Transverse colon (tissue), 4 donors: ENCODE measurements at regions not wholly inside any gene's neighbourhood (a gene's known extent, or its start where the extent isn't known, plus 50 kb on each side); places are given as distances from the start of the nearest gene placed in this dataset.

Experiments used
- DNase-seq: peaks from one replicate; pipeline ENCODE4 v3.0.0-alpha.2; 2019
- H3K27ac ChIP-seq, 4 donors: fragments of 200-600 bp; sonication (generic); 2 replicates each; pipeline ENCODE4 v1.5.1; 2016 to 2018; ENCODE audit warnings: inconsistent platforms in 4 of 4
- H3K27me3 ChIP-seq: fragments of 200-600 bp; sonication (generic); 2 replicates; pipeline ENCODE4 v1.5.1; 2017; ENCODE audit warnings: inconsistent platforms
- H3K36me3 ChIP-seq, 4 donors: fragments of 200-600 bp; sonication (generic); 2 replicates each; pipeline ENCODE4 v1.5.1; 2017 to 2019; ENCODE audit warnings: inconsistent platforms in 4 of 4
- H3K4me1 ChIP-seq, 4 donors: fragments of 200-600 bp; sonication (generic); 2 replicates each; pipeline ENCODE4 v1.5.1; 2017 to 2020; ENCODE audit warnings: inconsistent platforms in 4 of 4
- H3K4me3 ChIP-seq, 4 donors: fragments of 200-600 bp; sonication (generic); 1 replicate in 1 of 4; 2 replicates in 3 of 4; pipeline versions ENCODE4 v1.5.1 to v1.6.1; 2017 to 2019; ENCODE audit warnings: inconsistent platforms in 4 of 4
- H3K9me3 ChIP-seq, 2 donors: fragments of 200-600 bp; sonication (generic); 2 replicates each; pipeline ENCODE4 v1.5.1; 2017 to 2019; ENCODE audit warnings: inconsistent platforms in 2 of 2
- EP300 ChIP-seq: sonication (generic); formaldehyde crosslinking; IDR thresholded peaks from one replicate; pipeline ENCODE4 v1.6.1; 2017; ENCODE audit warnings: antibody characterized with exemption, low read depth
- POLR2A ChIP-seq: fragments of 450-650 bp; IDR thresholded peaks from one replicate; pipeline ENCODE4 v1.6.1; 2016; ENCODE audit warnings: antibody characterized with exemption, mild to moderate bottlenecking, moderate library complexity
- POLR2AphosphoS5 ChIP-seq, 3 donors: sonication (generic); formaldehyde crosslinking; IDR thresholded peaks; one replicate each; pipeline ENCODE4 v1.6.1; 2016; ENCODE audit warnings: antibody characterized with exemption in 3 of 3
- WGBS, 2 donors: methylation state at CpG; one replicate each; pipeline ENCODE4 v1.1.5; 2018; ENCODE audit warnings: low coverage in 1 of 2; 5-methylcytosine and 5-hydroxymethylcytosine counted together
- in situ Hi-C, 4 donors: fragments of 200-750 bp; cut with MboI; loops; one replicate each; pipeline versions ENCODE4 v1.15.0 to v1.15.1; 2017; ENCODE audit warnings: low sequenced_read_pairs in 3 of 4, low pct_ligation_motif_present in 1 of 4, low pct_unique_long_range_greater_than_20kb in 1 of 4
- intact Hi-C: fragments of 100-400 bp; cut with DNase I; formaldehyde crosslinking; loops from one replicate; pipeline ENCODE4 v1.15.1; 2023; ENCODE audit warnings: low total_unique reads
- TF ChIP-seq, protein P1 (sequence below), 5 experiments: fragments of 200-600 bp in 3 of 5; fragments of 450-650 bp in 2 of 5; sonication (generic) in 3 of 5; IDR thresholded peaks; 1 replicate in 2 of 5; 2 replicates in 3 of 5; pipeline ENCODE4 v1.5.1; 2016 to 2017; ENCODE audit warnings: antibody characterized with exemption in 5 of 5, inconsistent platforms in 3 of 5, mild to moderate bottlenecking in 2 of 5, moderate library complexity in 1 of 5

DNA sequence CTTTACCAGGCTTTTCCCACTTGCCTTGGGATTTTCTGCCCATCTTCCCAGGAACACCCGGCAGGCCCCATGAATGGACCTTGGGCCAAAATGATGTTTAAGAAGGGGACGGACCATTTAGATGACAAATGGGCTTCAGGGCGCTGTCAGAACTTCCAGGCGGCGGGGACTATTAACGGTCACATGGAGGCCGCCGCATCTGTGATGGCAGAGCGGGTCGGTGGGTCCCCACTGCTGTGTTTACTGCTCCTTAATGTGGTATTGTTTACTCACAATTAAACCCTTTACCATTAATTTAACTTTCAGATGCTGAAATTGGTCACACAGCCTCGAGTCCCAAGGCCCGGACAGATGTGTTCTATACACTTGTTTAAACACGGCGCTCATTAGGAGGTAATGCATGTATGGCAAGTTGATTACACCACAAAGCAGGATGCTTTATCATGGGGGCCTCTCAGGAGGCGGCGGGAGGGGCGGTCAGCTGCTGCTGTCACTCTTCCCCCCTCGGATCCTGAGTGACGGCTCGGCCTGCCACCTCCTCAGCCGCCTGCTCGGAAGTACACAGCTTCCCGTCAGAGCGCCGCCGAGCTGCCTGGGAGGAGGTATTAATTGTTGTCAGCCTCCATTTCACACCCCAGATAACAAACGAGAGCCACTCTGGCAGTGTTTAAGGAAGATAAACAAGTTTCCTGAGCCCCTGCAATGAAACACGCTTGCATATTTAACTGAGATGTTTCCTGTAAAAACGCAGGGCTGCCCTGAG is 83.9 kb upstream of the IRX3 start:
- TF ChIP-seq POLR2A (no peak), EP300 (no peak), POLR2AphosphoS5 (IDR thresholded peaks at IDR 0.05) (no peak)
- TF ChIP-seq, protein P1, sequence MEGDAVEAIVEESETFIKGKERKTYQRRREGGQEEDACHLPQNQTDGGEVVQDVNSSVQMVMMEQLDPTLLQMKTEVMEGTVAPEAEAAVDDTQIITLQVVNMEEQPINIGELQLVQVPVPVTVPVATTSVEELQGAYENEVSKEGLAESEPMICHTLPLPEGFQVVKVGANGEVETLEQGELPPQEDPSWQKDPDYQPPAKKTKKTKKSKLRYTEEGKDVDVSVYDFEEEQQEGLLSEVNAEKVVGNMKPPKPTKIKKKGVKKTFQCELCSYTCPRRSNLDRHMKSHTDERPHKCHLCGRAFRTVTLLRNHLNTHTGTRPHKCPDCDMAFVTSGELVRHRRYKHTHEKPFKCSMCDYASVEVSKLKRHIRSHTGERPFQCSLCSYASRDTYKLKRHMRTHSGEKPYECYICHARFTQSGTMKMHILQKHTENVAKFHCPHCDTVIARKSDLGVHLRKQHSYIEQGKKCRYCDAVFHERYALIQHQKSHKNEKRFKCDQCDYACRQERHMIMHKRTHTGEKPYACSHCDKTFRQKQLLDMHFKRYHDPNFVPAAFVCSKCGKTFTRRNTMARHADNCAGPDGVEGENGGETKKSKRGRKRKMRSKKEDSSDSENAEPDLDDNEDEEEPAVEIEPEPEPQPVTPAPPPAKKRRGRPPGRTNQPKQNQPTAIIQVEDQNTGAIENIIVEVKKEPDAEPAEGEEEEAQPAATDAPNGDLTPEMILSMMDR (IDR thresholded peaks at IDR 0.05) = no peak
- intact Hi-C loops = no loop called here

DNA sequence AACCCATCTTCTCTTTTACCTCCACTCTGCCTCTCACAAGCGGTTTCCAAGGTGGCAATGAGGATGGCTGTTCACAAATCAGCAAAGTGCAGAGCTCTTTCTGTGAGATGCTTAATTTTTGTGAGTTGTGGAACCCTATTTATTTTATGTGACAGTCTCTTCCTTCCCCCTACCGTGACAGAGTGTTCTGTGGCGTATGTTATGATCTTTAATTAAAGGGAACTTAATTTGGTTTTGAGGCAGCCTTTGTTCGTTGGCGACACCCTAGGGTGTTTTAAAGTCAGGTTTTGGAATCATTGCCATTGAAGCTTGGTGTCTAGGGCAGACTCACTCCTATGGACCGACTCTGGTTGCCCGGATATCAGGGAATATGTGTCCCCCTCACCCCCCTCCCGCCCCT is 83.3 kb upstream of the IRX3 start:
- no peak overlapping the region for H3K4me3 ChIP-seq
- no peak for TF ChIP-seq POLR2A
- TF ChIP-seq, protein P1 (IDR thresholded peaks at IDR 0.05) = no peak
- no peak for TF ChIP-seq POLR2AphosphoS5 (IDR thresholded peaks at IDR 0.05)
- no peak for TF ChIP-seq EP300
- in situ Hi-C loops = no loop called here
- intact Hi-C loops = no loop called here
- H3K36me3 ChIP-seq = no peaks in the 10 kb centered on the region
- H3K27ac ChIP-seq = no peak overlapping the region
- DNase-seq = no peak
- H3K4me1 ChIP-seq = no peaks in the 10 kb centered on the region
- 57 to 66% methylated on average over 1 to 8 of the region's 8 CpGs for WGBS, 2 donors
- H3K27me3 ChIP-seq = peaks cover 45% of the 10 kb centered on the region
- no peaks in the 10 kb centered on the region for H3K9me3 ChIP-seq

More for the DNA sequence above, 83.9 kb upstream of the IRX3 start:
- in situ Hi-C loops = no loop called here
- Histone ChIP-seq H3K27me3 (peaks cover 51% of the 10 kb centered on the region), H3K9me3 (no peaks in the 10 kb centered on the region), H3K4me3 (no peak overlapping the region), H3K36me3 (no peaks in the 10 kb centered on the region), H3K4me1 (no peaks in the 10 kb centered on the region), H3K27ac (no peak overlapping the region)
- no peak for DNase-seq
- 44% methylated on average over 29 of the region's 29 CpGs; no CpG with 5 or more reads in 1 of the 2 donors for WGBS, 2 donors

DNA sequence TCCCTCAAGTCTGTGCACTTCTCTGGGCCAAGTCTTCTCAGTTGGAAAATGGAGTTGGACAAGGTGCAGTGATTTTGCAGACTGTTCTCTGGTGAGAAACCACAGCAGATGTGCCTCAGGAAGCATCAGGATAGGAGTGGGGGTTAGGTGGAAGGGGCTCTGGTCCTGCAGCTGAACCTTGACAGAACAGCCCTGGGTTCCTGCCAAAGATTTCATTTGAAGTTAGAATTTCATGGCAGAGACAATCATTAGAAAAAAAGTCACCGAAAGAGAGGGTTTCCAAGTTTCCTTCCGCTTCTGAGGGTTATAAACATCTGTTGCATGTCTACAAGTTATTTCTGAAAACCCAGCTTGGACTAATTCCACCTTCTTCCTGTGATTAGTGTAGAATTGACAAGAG is 80.4 kb upstream of the IRX3 start:
- TF ChIP-seq EP300 (no peak), POLR2AphosphoS5 (IDR thresholded peaks at IDR 0.05) (no peak), POLR2A (no peak)
- WGBS, 2 donors = 50 to 65% methylated on average over 1 to 2 of the region's 2 CpGs
- no peak for DNase-seq
- intact Hi-C loops (no loop called here), in situ Hi-C loops (no loop called here)
- H3K27ac ChIP-seq = no peak overlapping the region
- peaks cover 38% of the 10 kb centered on the region for H3K27me3 ChIP-seq
- H3K4me3 ChIP-seq = no peak overlapping the region
- H3K9me3 ChIP-seq = no peaks in the 10 kb centered on the region
- H3K36me3 ChIP-seq = no peaks in the 10 kb centered on the region
- no peaks in the 10 kb centered on the region for H3K4me1 ChIP-seq

DNA sequence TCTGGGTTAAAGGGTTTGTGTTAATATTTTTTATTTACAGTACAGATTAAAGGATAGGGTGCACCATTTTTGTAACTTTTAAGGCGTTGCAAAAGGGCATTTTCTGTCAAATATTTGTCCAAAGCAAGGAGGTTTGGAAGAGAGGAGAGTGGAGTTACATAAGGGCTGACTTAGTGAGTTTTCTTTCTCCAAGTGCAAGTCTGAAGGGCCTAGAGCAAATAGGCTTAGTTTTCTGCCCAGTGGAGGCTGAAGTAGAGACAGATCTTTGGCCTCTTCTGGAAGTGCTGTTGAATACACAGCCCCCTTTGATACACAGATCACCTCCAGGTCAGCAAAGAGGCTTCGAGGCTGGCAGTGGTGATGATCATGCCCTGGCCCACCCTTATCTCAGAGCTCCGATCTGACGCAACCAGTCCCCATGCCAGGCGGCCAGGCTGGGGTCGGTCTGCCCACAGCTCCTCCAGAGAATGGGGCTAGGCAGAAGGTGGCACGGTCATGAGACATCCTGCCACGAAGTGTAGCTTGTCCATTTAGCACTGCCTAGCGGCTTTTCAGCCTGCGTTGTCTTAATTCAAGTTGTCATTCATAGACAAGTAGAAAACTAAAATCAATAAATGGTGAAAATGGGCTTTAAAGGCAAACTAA is 79.5 kb upstream of the IRX3 start:
- no peak overlapping the region for H3K4me3 ChIP-seq
- no peaks in the 10 kb centered on the region for H3K9me3 ChIP-seq
- H3K4me1 ChIP-seq = no peaks in the 10 kb centered on the region
- H3K36me3 ChIP-seq = no peaks in the 10 kb centered on the region
- intact Hi-C loops (no loop called here), in situ Hi-C loops (no loop called here)
- H3K27me3 ChIP-seq = peaks cover 40% of the 10 kb centered on the region
- WGBS, 2 donors = 75 to 79% methylated on average over 3 to 10 of the region's 10 CpGs
- no peak overlapping the region for H3K27ac ChIP-seq
- TF ChIP-seq POLR2AphosphoS5 (IDR thresholded peaks at IDR 0.05) (no peak), EP300 (no peak), POLR2A (no peak)
- TF ChIP-seq, protein P1 (IDR thresholded peaks at IDR 0.05) = no peak
- no peak for DNase-seq
